ENCODE measurements at regions not wholly inside any gene's neighbourhood (a gene's known extent, or its start where the extent isn't known, plus 50 kb on each side); places are given as distances from the start of the nearest gene placed in this dataset.

DNA sequence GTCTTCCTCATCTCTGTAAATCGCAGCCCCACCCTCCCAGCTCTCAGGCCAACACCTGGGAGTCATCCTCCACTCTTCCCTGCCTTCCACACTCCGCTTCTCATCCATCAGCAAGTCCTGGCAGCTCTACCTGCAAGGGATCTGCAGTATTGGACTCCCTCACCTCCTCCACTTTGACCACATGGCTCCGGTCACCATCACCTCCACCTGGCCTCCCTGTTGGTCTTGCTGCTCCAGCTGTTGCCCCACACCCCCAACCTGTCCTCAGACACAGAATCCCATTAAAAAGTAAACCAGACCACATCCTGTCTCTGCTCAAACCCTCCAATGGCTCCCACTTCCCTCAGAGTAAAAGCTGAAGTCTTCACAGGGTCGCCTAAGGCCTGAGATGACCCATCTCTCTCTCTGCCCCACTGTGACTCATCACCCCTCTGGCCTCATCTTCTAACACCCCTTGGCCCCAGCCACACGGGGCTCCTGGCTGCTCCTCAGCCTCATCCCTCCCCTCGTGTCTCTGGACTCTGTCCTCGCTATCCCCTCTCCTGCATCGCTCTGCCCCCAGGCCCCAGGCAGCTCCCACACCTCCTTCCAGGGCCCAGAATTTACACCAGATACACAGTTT lies 185.1 kb upstream of the SULF2 start (continued):
- TF ChIP-seq, protein P1, sequence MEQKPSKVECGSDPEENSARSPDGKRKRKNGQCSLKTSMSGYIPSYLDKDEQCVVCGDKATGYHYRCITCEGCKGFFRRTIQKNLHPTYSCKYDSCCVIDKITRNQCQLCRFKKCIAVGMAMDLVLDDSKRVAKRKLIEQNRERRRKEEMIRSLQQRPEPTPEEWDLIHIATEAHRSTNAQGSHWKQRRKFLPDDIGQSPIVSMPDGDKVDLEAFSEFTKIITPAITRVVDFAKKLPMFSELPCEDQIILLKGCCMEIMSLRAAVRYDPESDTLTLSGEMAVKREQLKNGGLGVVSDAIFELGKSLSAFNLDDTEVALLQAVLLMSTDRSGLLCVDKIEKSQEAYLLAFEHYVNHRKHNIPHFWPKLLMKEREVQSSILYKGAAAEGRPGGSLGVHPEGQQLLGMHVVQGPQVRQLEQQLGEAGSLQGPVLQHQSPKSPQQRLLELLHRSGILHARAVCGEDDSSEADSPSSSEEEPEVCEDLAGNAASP (CRISPR knock-in tag; IDR thresholded peaks at IDR 0.05; ENCODE audit: borderline replicate concordance), result peak; percentile 86
- TF ChIP-seq, protein P2, sequence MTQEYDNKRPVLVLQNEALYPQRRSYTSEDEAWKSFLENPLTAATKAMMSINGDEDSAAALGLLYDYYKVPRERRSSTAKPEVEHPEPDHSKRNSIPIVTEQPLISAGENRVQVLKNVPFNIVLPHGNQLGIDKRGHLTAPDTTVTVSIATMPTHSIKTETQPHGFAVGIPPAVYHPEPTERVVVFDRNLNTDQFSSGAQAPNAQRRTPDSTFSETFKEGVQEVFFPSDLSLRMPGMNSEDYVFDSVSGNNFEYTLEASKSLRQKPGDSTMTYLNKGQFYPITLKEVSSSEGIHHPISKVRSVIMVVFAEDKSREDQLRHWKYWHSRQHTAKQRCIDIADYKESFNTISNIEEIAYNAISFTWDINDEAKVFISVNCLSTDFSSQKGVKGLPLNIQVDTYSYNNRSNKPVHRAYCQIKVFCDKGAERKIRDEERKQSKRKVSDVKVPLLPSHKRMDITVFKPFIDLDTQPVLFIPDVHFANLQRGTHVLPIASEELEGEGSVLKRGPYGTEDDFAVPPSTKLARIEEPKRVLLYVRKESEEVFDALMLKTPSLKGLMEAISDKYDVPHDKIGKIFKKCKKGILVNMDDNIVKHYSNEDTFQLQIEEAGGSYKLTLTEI (CRISPR knock-in tag; conservative IDR thresholded peaks at IDR 0.05), result no peak
- TF ChIP-seq PITX1 (CRISPR knock-in tag; IDR thresholded peaks at IDR 0.05), result peak; percentile 7; the same call in 1 of the 2 replicates
- peak; percentile 93 for TF ChIP-seq FOSL2 (CRISPR knock-in tag; IDR thresholded peaks at IDR 0.05)
- TF ChIP-seq, protein P3, sequence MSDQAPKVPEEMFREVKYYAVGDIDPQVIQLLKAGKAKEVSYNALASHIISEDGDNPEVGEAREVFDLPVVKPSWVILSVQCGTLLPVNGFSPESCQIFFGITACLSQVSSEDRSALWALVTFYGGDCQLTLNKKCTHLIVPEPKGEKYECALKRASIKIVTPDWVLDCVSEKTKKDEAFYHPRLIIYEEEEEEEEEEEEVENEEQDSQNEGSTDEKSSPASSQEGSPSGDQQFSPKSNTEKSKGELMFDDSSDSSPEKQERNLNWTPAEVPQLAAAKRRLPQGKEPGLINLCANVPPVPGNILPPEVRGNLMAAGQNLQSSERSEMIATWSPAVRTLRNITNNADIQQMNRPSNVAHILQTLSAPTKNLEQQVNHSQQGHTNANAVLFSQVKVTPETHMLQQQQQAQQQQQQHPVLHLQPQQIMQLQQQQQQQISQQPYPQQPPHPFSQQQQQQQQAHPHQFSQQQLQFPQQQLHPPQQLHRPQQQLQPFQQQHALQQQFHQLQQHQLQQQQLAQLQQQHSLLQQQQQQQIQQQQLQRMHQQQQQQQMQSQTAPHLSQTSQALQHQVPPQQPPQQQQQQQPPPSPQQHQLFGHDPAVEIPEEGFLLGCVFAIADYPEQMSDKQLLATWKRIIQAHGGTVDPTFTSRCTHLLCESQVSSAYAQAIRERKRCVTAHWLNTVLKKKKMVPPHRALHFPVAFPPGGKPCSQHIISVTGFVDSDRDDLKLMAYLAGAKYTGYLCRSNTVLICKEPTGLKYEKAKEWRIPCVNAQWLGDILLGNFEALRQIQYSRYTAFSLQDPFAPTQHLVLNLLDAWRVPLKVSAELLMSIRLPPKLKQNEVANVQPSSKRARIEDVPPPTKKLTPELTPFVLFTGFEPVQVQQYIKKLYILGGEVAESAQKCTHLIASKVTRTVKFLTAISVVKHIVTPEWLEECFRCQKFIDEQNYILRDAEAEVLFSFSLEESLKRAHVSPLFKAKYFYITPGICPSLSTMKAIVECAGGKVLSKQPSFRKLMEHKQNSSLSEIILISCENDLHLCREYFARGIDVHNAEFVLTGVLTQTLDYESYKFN (CRISPR knock-in tag; conservative IDR thresholded peaks at IDR 0.05), result peak; percentile 71
- no peak for TF ChIP-seq KLF13 (CRISPR knock-in tag; IDR thresholded peaks at IDR 0.05)
- TF ChIP-seq, protein P4, sequence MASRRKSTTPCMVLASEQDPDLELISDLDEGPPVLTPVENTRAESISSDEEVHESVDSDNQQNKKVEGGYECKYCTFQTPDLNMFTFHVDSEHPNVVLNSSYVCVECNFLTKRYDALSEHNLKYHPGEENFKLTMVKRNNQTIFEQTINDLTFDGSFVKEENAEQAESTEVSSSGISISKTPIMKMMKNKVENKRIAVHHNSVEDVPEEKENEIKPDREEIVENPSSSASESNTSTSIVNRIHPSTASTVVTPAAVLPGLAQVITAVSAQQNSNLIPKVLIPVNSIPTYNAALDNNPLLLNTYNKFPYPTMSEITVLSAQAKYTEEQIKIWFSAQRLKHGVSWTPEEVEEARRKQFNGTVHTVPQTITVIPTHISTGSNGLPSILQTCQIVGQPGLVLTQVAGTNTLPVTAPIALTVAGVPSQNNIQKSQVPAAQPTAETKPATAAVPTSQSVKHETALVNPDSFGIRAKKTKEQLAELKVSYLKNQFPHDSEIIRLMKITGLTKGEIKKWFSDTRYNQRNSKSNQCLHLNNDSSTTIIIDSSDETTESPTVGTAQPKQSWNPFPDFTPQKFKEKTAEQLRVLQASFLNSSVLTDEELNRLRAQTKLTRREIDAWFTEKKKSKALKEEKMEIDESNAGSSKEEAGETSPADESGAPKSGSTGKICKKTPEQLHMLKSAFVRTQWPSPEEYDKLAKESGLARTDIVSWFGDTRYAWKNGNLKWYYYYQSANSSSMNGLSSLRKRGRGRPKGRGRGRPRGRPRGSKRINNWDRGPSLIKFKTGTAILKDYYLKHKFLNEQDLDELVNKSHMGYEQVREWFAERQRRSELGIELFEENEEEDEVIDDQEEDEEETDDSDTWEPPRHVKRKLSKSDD (CRISPR knock-in tag; IDR thresholded peaks at IDR 0.05; ENCODE audit: low read depth), result no peak
- peak; percentile 43; the same call in 1 of the 2 replicates for TF ChIP-seq KDM1A (CRISPR knock-in tag; IDR thresholded peaks at IDR 0.05)
- TF ChIP-seq, protein P5, sequence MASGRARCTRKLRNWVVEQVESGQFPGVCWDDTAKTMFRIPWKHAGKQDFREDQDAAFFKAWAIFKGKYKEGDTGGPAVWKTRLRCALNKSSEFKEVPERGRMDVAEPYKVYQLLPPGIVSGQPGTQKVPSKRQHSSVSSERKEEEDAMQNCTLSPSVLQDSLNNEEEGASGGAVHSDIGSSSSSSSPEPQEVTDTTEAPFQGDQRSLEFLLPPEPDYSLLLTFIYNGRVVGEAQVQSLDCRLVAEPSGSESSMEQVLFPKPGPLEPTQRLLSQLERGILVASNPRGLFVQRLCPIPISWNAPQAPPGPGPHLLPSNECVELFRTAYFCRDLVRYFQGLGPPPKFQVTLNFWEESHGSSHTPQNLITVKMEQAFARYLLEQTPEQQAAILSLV (CRISPR knock-in tag; IDR thresholded peaks at IDR 0.05; ENCODE audit: borderline replicate concordance), result peak; percentile 48; the same call in 1 of the 2 replicates
- peak; percentile 58; the same call in 1 of the 2 replicates for TF ChIP-seq AKAP8 (CRISPR knock-in tag; IDR thresholded peaks at IDR 0.05)
- 0 out of 2 replicates have a peak, but pooled peaks have one; percentile 27 for TF ChIP-seq PHF21A (CRISPR knock-in tag; IDR thresholded peaks at IDR 0.05)
- TF ChIP-seq, protein P6, sequence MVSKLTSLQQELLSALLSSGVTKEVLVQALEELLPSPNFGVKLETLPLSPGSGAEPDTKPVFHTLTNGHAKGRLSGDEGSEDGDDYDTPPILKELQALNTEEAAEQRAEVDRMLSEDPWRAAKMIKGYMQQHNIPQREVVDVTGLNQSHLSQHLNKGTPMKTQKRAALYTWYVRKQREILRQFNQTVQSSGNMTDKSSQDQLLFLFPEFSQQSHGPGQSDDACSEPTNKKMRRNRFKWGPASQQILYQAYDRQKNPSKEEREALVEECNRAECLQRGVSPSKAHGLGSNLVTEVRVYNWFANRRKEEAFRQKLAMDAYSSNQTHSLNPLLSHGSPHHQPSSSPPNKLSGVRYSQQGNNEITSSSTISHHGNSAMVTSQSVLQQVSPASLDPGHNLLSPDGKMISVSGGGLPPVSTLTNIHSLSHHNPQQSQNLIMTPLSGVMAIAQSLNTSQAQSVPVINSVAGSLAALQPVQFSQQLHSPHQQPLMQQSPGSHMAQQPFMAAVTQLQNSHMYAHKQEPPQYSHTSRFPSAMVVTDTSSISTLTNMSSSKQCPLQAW (CRISPR knock-in tag; IDR thresholded peaks at IDR 0.05), result 0 out of 2 replicates have a peak, but pooled peaks have one; percentile 58
- peak; percentile 30; the same call in 1 of the 2 replicates for TF ChIP-seq EHMT2 (IDR thresholded peaks at IDR 0.05; ENCODE audit: borderline replicate concordance, low read depth, low read length)
- peak; percentile 36 for TF ChIP-seq ASH2L (IDR thresholded peaks at IDR 0.05; ENCODE audit: insufficient read length, low read depth, low read length)
- peak; percentile 50; the same call in 1 of the 2 replicates for TF ChIP-seq NFKB2 (CRISPR knock-in tag; IDR thresholded peaks at IDR 0.05; ENCODE audit: borderline replicate concordance)
- no peak for TF ChIP-seq ZNF337 (CRISPR knock-in tag; IDR thresholded peaks at IDR 0.05; ENCODE audit: borderline replicate concordance, low read depth)
